HEK293 (cell line): ENCODE measurements at regions not wholly inside any gene's neighbourhood (a gene's known extent, or its start where the extent isn't known, plus 50 kb on each side); places are given as distances from the start of the nearest gene placed in this dataset.

Experiments
- CTCF ChIA-PET: fragments of 350-600 bp; formaldehyde crosslinking; extraction: SDS; loops from one replicate; lab custom pipeline; 2021; ENCODE audit warnings: antibody characterized with exemption; lab: Yijun Ruan, JAX
- POLR2A ChIA-PET: fragments of 300-600 bp; formaldehyde crosslinking; extraction: SDS; loops from one replicate; lab custom pipeline; 2020; ENCODE audit warnings: antibody characterized with exemption, inconsistent platforms; lab: Yijun Ruan, JAX
- H3K27ac ChIP-seq: fragments of 200-500 bp; sonication (Bioruptor generic); 2 replicates; pipeline ENCODE4 v1.5.1; 2014; ENCODE audit warnings: low read depth, low read length, control low read depth, inconsistent platforms; ENCODE audit errors: extremely low read depth
- H3K36me3 ChIP-seq, 2 experiments: fragments of 200-500 bp in 1 of 2; sonication (Bioruptor generic) in 1 of 2; 1 replicate in 1 of 2; 2 replicates in 1 of 2; pipeline ENCODE4 v1.5.1; 2014 to 2017; ENCODE audit warnings: inconsistent platforms in 2 of 2, low read length in 2 of 2; ENCODE audit not compliant: control insufficient read depth in 2 of 2, insufficient read depth in 1 of 2
- H3K4me1 ChIP-seq: fragments of 200-500 bp; sonication (Bioruptor generic); 2 replicates; pipeline ENCODE4 v1.5.1; 2014; ENCODE audit warnings: mild to moderate bottlenecking, low read length, inconsistent platforms; ENCODE audit not compliant: control insufficient read depth, insufficient read depth
- H3K4me3 ChIP-seq: 2 replicates; pipeline ENCODE4 v1.5.1; 2011; ENCODE audit warnings: low read depth, mild to moderate bottlenecking, control low read depth, low read length, moderate library complexity
- H3K9me3 ChIP-seq: fragments of 200-500 bp; sonication (Bioruptor generic); 2 replicates; pipeline ENCODE4 v1.5.1; 2014; ENCODE audit warnings: low read depth, low read length, inconsistent platforms; ENCODE audit not compliant: control insufficient read depth, insufficient read depth
- BCL11A ChIP-seq: fragments of 450-650 bp; formaldehyde crosslinking; IDR thresholded peaks from 2 replicates; pipeline ENCODE4 v1.5.1; 2016; ENCODE audit warnings: low read depth, missing biosample characterization, missing genetic modification characterization
- BCL11B ChIP-seq: fragments of 450-650 bp; formaldehyde crosslinking; IDR thresholded peaks from 2 replicates; pipeline ENCODE4 v1.5.1; 2016; ENCODE audit warnings: low read depth, missing biosample characterization, missing genetic modification characterization
- GLIS1 ChIP-seq: fragments of 450-650 bp; formaldehyde crosslinking; IDR thresholded peaks from 2 replicates; pipeline ENCODE4 v1.5.1; 2016; ENCODE audit warnings: missing biosample characterization, missing genetic modification characterization
- HOXD13 ChIP-seq: sonication (generic); formaldehyde crosslinking; IDR thresholded peaks from 2 replicates; pipeline ENCODE4 v1.8.0; 2022; ENCODE audit warnings: missing genetic modification reagents, borderline replicate concordance
- INSM2 ChIP-seq: fragments of 450-650 bp; formaldehyde crosslinking; IDR thresholded peaks from 2 replicates; pipeline ENCODE4 v1.5.1; 2016; ENCODE audit warnings: missing biosample characterization, missing genetic modification characterization
- OVOL3 ChIP-seq: fragments of 450-650 bp; formaldehyde crosslinking; IDR thresholded peaks from 2 replicates; pipeline ENCODE4 v1.5.1; 2016; ENCODE audit warnings: missing biosample characterization, missing genetic modification characterization
- PATZ1 ChIP-seq: fragments of 450-650 bp; formaldehyde crosslinking; IDR thresholded peaks from 2 replicates; pipeline ENCODE4 v1.5.1; 2016; ENCODE audit warnings: missing biosample characterization, missing genetic modification characterization
- SALL2 ChIP-seq: fragments of 450-650 bp; formaldehyde crosslinking; IDR thresholded peaks from 2 replicates; pipeline ENCODE4 v1.5.0; 2017; ENCODE audit warnings: missing biosample characterization, mild to moderate bottlenecking, missing genetic modification characterization, borderline replicate concordance
- SP3 ChIP-seq: fragments of 450-650 bp; formaldehyde crosslinking; IDR thresholded peaks from 2 replicates; pipeline ENCODE4 v1.5.1; 2016; ENCODE audit warnings: missing biosample characterization, missing genetic modification characterization
- ZBTB17 ChIP-seq: fragments of 450-650 bp; formaldehyde crosslinking; IDR thresholded peaks from 2 replicates; pipeline ENCODE4 v1.5.1; 2016; ENCODE audit warnings: missing biosample characterization, missing genetic modification characterization
- ZFHX2 ChIP-seq: fragments of 450-650 bp; formaldehyde crosslinking; conservative IDR thresholded peaks from 2 replicates; pipeline ENCODE4 v1.5.1; 2016; ENCODE audit warnings: missing biosample characterization, missing genetic modification characterization
- ZNF146 ChIP-seq: fragments of 450-650 bp; formaldehyde crosslinking; IDR thresholded peaks from 2 replicates; pipeline ENCODE4 v1.5.1; 2016; ENCODE audit warnings: missing biosample characterization, missing genetic modification characterization
- ZNF175 ChIP-seq: fragments of 450-650 bp; formaldehyde crosslinking; IDR thresholded peaks from 2 replicates; pipeline ENCODE4 v1.5.1; 2016; ENCODE audit warnings: missing biosample characterization, missing genetic modification characterization
- ZNF24 ChIP-seq: fragments of 450-650 bp; formaldehyde crosslinking; IDR thresholded peaks from 2 replicates; pipeline ENCODE4 v1.5.1; 2016; ENCODE audit warnings: missing biosample characterization, missing genetic modification characterization
- ZNF302 ChIP-seq: fragments of 450-650 bp; formaldehyde crosslinking; IDR thresholded peaks from 2 replicates; pipeline ENCODE4 v1.5.1; 2016; ENCODE audit warnings: missing biosample characterization, missing genetic modification characterization, low read depth
- ZNF398 ChIP-seq: fragments of 450-650 bp; formaldehyde crosslinking; IDR thresholded peaks from 2 replicates; pipeline ENCODE4 v1.5.1; 2017; ENCODE audit warnings: missing biosample characterization, missing genetic modification characterization
- ZNF549 ChIP-seq: fragments of 450-650 bp; IDR thresholded peaks from 2 replicates; pipeline ENCODE4 v1.5.1; 2018; ENCODE audit warnings: missing biosample characterization, missing genetic modification characterization, mild to moderate bottlenecking, inconsistent platforms, moderate library complexity
- ZNF571 ChIP-seq: fragments of 450-650 bp; formaldehyde crosslinking; IDR thresholded peaks from 2 replicates; pipeline ENCODE4 v1.5.0; 2017; ENCODE audit warnings: missing biosample characterization, missing genetic modification characterization
- ZNF629 ChIP-seq: fragments of 450-650 bp; formaldehyde crosslinking; IDR thresholded peaks from 2 replicates; pipeline ENCODE4 v1.5.1; 2017; ENCODE audit warnings: missing biosample characterization, missing genetic modification characterization
- ZNF768 ChIP-seq: fragments of 450-650 bp; formaldehyde crosslinking; IDR thresholded peaks from 2 replicates; pipeline ENCODE4 v1.5.1; 2018; ENCODE audit warnings: missing biosample characterization, mild to moderate bottlenecking, missing genetic modification characterization
- ZNF777 ChIP-seq: fragments of 450-650 bp; formaldehyde crosslinking; IDR thresholded peaks from 2 replicates; pipeline ENCODE4 v1.5.1; 2017; ENCODE audit warnings: missing biosample characterization, missing genetic modification characterization, borderline replicate concordance
- ZNF785 ChIP-seq: fragments of 450-650 bp; formaldehyde crosslinking; IDR thresholded peaks from 2 replicates; pipeline ENCODE4 v1.5.1; 2016; ENCODE audit warnings: missing biosample characterization, missing genetic modification characterization
- ZNF830 ChIP-seq: fragments of 450-650 bp; IDR thresholded peaks from 2 replicates; pipeline ENCODE4 v1.5.0; 2018; ENCODE audit warnings: missing biosample characterization, missing genetic modification characterization, low read depth, mild to moderate bottlenecking, moderate library complexity

GRCh38 chr10:130429809-130430208, 293.6 kb downstream of the GLRX3 start (continued):
- TF ChIP-seq OVOL3 (no peak), ZBTB17 (no peak), PATZ1 (no peak), SALL2 (tag by site-specific recombination) (no peak), ZNF785 (tag by site-specific recombination) (no peak), BCL11B (tag by site-specific recombination) (no peak), ZNF768 (tag by site-specific recombination) (no peak), INSM2 (no peak), ZNF175 (tag by site-specific recombination) (no peak), ZNF571 (no peak), ZNF146 (no peak), BCL11A (tag by site-specific recombination) (no peak)

- Histone ChIP-seq H3K27ac (no peak overlapping the region), H3K36me3 (no peaks in the 10 kb centered on the region), H3K4me1 (no peaks in the 10 kb centered on the region), H3K9me3 (no peaks in the 10 kb centered on the region), H3K4me3 (no peak overlapping the region)
- ChIA-PET CTCF (no interaction called here), POLR2A (no interaction called here)
- TF ChIP-seq ZNF830 (tag by site-specific recombination) (no peak), ZNF549 (no peak), ZNF398 (tag by site-specific recombination) (no peak), ZNF24 (tag by site-specific recombination) (no peak), GLIS1 (tag by site-specific recombination) (no peak), ZNF571 (no peak), HOXD13 (CRISPR knock-in tag) (no peak), ZNF629 (tag by site-specific recombination) (no peak), ZNF777 (no peak), ZFHX2 (tag by site-specific recombination) (no peak), SP3 (tag by site-specific recombination) (no peak), ZNF302 (tag by site-specific recombination) (no peak)
These were observed 294.1 kb downstream of the GLRX3 start for GRCh38 chr10:130430291-130430690.
